ENCODE measurements at regions not wholly inside any gene's neighbourhood (a gene's known extent, or its start where the extent isn't known, plus 50 kb on each side); places are given as distances from the start of the nearest gene placed in this dataset.
"Not testable (repeated sequence)": the region's sequence is repeated elsewhere in the genome, so short reads cannot be mapped to it uniquely, and the experiment has no call there.

GRCh38 chr16:26594666-26595065 is 472.1 kb upstream of the C16orf82 start:
- no peaks in the 10 kb centered on the region for H3K27me3 ChIP-seq (ENCODE audit: insufficient read depth, low read length)
- 94% methylated on average over 5 of the region's 5 CpGs for WGBS
- H3K27ac ChIP-seq (ENCODE audit: low read depth, low read length): no peak overlapping the region
- peaks cover 24% of the 10 kb centered on the region for H3K4me1 ChIP-seq (ENCODE audit: insufficient read depth, low read length)
- H3K4me3 ChIP-seq (ENCODE audit: low read length): no peak overlapping the region
- H3K9me3 ChIP-seq (ENCODE audit: insufficient read depth, low read depth, low read length): no peaks in the 10 kb centered on the region
- H3K9ac ChIP-seq (ENCODE audit: low read depth, low read length): no peak overlapping the region
- no peaks in the 10 kb centered on the region for H3K36me3 ChIP-seq (ENCODE audit: insufficient read depth, low read length)

- WGBS: 94% methylated on average over 4 of the region's 4 CpGs
- Histone ChIP-seq H3K9me3 (ENCODE audit: insufficient read depth, low read depth, low read length) (no peaks in the 10 kb centered on the region), H3K27me3 (ENCODE audit: insufficient read depth, low read length) (no peaks in the 10 kb centered on the region)
Measured at GRCh38 chr16:26595199-26595598, 471.5 kb upstream of the C16orf82 start.

DNA sequence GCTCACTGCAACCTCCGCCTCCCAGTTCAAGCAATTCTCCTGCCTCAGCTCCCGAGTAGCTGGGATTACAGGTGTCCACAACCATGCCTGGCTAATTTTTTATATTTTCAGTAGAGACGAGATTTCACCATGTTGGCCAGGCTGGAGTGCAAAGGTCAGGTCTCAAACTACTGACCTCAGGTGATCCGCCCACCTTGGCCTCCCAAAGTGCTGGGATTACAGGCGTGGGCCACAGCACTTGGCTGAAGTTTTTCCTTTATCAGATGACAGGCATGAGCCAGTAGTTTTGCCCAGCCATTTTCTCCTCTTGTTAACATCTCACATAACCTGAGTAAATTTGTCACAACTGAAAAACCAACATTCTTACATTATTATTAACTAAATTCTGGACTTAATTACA is 470.7 kb upstream of the C16orf82 start:
- WGBS: 91% methylated on average over 5 of the region's 5 CpGs
- not testable (repeated sequence) for H3K9me3 ChIP-seq (ENCODE audit: insufficient read depth, low read depth, low read length); H3K36me3 ChIP-seq (ENCODE audit: insufficient read depth, low read length); H3K27me3 ChIP-seq (ENCODE audit: insufficient read depth, low read length); H3K4me3 ChIP-seq (ENCODE audit: low read length); H3K27ac ChIP-seq (ENCODE audit: low read depth, low read length); H3K9ac ChIP-seq (ENCODE audit: low read depth, low read length)
- peaks cover 26% of the 10 kb centered on the region for H3K4me1 ChIP-seq (ENCODE audit: insufficient read depth, low read length)

More at GRCh38 chr16:26595199-26595598, 471.5 kb upstream of the C16orf82 start:
- Histone ChIP-seq H3K36me3 (ENCODE audit: insufficient read depth, low read length) (no peaks in the 10 kb centered on the region), H3K4me1 (ENCODE audit: insufficient read depth, low read length) (peaks cover 26% of the 10 kb centered on the region), H3K9ac (ENCODE audit: low read depth, low read length) (no peak overlapping the region), H3K4me3 (ENCODE audit: low read length) (no peak overlapping the region), H3K27ac (ENCODE audit: low read depth, low read length) (no peak overlapping the region)

DNA sequence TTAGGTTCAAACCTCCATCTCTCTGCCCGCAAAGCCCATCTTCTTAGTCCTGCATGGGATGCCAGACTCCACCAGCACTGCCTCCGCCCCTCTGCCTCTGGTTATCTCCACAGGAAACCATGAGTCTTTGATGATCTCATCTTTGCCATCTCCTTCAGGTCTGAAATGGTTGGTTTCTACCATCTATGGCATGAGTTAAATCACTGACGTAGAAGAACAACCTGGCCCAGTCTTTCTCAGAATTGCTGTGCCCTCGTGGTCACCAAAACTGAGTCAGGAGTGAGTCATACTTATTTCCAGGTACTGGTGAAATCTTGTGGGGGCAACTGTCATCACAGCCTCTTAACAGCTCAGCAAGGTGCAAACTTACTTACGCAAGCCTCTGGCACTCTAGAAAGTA is 468.7 kb upstream of the C16orf82 start:
- Histone ChIP-seq H3K27me3 (ENCODE audit: insufficient read depth, low read length) (no peaks in the 10 kb centered on the region), H3K4me3 (ENCODE audit: low read length) (no peak overlapping the region), H3K36me3 (ENCODE audit: insufficient read depth, low read length) (no peaks in the 10 kb centered on the region), H3K27ac (ENCODE audit: low read depth, low read length) (peak overlapping the region; percentile 83; the same call in 1 of the 2 replicates), H3K9me3 (ENCODE audit: insufficient read depth, low read depth, low read length) (no peaks in the 10 kb centered on the region), H3K4me1 (ENCODE audit: insufficient read depth, low read length) (peaks cover 20% of the 10 kb centered on the region), H3K9ac (ENCODE audit: low read depth, low read length) (no peak overlapping the region)
- WGBS: 75% methylated on average over 5 of the region's 5 CpGs

- Histone ChIP-seq H3K27me3 (ENCODE audit: insufficient read depth, low read length) (no peaks in the 10 kb centered on the region), H3K27ac (ENCODE audit: low read depth, low read length) (peak overlapping the region; percentile 83), H3K4me3 (ENCODE audit: low read length) (no peak overlapping the region), H3K9me3 (ENCODE audit: insufficient read depth, low read depth, low read length) (no peaks in the 10 kb centered on the region), H3K36me3 (ENCODE audit: insufficient read depth, low read length) (no peaks in the 10 kb centered on the region), H3K9ac (ENCODE audit: low read depth, low read length) (peak overlapping the region; percentile 33; the same call in 1 of the 2 replicates), H3K4me1 (ENCODE audit: insufficient read depth, low read length) (peaks cover 20% of the 10 kb centered on the region)
- 63% methylated on average over 7 of the region's 7 CpGs for WGBS
Measured at GRCh38 chr16:26598998-26599784, 467.5 kb upstream of the C16orf82 start.

GRCh38 chr16:26599785-26600104 is 467.0 kb upstream of the C16orf82 start:
- Histone ChIP-seq H3K36me3 (ENCODE audit: insufficient read depth, low read length) (no peaks in the 10 kb centered on the region), H3K27me3 (ENCODE audit: insufficient read depth, low read length) (no peaks in the 10 kb centered on the region), H3K4me3 (ENCODE audit: low read length) (no peak overlapping the region), H3K4me1 (ENCODE audit: insufficient read depth, low read length) (peaks cover 20% of the 10 kb centered on the region), H3K27ac (ENCODE audit: low read depth, low read length) (peak overlapping the region; percentile 83; the same call in 1 of the 2 replicates), H3K9ac (ENCODE audit: low read depth, low read length) (no peak overlapping the region), H3K9me3 (ENCODE audit: insufficient read depth, low read depth, low read length) (no peaks in the 10 kb centered on the region)
- WGBS: 83% methylated on average over 2 of the region's 2 CpGs

- peaks cover 20% of the 10 kb centered on the region for H3K4me1 ChIP-seq (ENCODE audit: insufficient read depth, low read length)
- H3K27me3 ChIP-seq (ENCODE audit: insufficient read depth, low read length): no peaks in the 10 kb centered on the region
- 80% methylated on average over 1 of the region's 1 CpG for WGBS
- no peak overlapping the region for H3K4me3 ChIP-seq (ENCODE audit: low read length)
- no peak overlapping the region for H3K9ac ChIP-seq (ENCODE audit: low read depth, low read length)
- H3K36me3 ChIP-seq (ENCODE audit: insufficient read depth, low read length): no peaks in the 10 kb centered on the region
- H3K9me3 ChIP-seq (ENCODE audit: insufficient read depth, low read depth, low read length): no peaks in the 10 kb centered on the region
- H3K27ac ChIP-seq (ENCODE audit: low read depth, low read length): no peak overlapping the region
Measured at GRCh38 chr16:26601335-26601734, 465.4 kb upstream of the C16orf82 start.

GRCh38 chr16:26605626-26606271 is 461.0 kb upstream of the C16orf82 start:
- no peak overlapping the region for H3K27ac ChIP-seq (ENCODE audit: low read depth, low read length)
- no peaks in the 10 kb centered on the region for H3K27me3 ChIP-seq (ENCODE audit: insufficient read depth, low read length)
- H3K4me3 ChIP-seq (ENCODE audit: low read length): no peak overlapping the region
- WGBS: 95% methylated on average over 13 of the region's 13 CpGs
- no peaks in the 10 kb centered on the region for H3K36me3 ChIP-seq (ENCODE audit: insufficient read depth, low read length)
- no peaks in the 10 kb centered on the region for H3K9me3 ChIP-seq (ENCODE audit: insufficient read depth, low read depth, low read length)
- H3K4me1 ChIP-seq (ENCODE audit: insufficient read depth, low read length): no peaks in the 10 kb centered on the region
- no peak overlapping the region for H3K9ac ChIP-seq (ENCODE audit: low read depth, low read length)

GRCh38 chr16:26606381-26607150 is 460.2 kb upstream of the C16orf82 start:
- Histone ChIP-seq H3K36me3 (ENCODE audit: insufficient read depth, low read length) (no peaks in the 10 kb centered on the region), H3K9me3 (ENCODE audit: insufficient read depth, low read depth, low read length) (no peaks in the 10 kb centered on the region), H3K9ac (ENCODE audit: low read depth, low read length) (no peak overlapping the region), H3K4me1 (ENCODE audit: insufficient read depth, low read length) (no peaks in the 10 kb centered on the region), H3K27ac (ENCODE audit: low read depth, low read length) (no peak overlapping the region), H3K27me3 (ENCODE audit: insufficient read depth, low read length) (no peaks in the 10 kb centered on the region), H3K4me3 (ENCODE audit: low read length) (no peak overlapping the region)
- 89% methylated on average over 3 of the region's 3 CpGs for WGBS

- Histone ChIP-seq H3K4me1 (ENCODE audit: insufficient read depth, low read length) (no peaks in the 10 kb centered on the region), H3K36me3 (ENCODE audit: insufficient read depth, low read length) (no peaks in the 10 kb centered on the region), H3K27ac (ENCODE audit: low read depth, low read length) (no peak overlapping the region), H3K4me3 (ENCODE audit: low read length) (no peak overlapping the region), H3K9me3 (ENCODE audit: insufficient read depth, low read depth, low read length) (no peaks in the 10 kb centered on the region), H3K9ac (ENCODE audit: low read depth, low read length) (no peak overlapping the region), H3K27me3 (ENCODE audit: insufficient read depth, low read length) (no peaks in the 10 kb centered on the region)
- 86% methylated on average over 7 of the region's 7 CpGs for WGBS
Measured at GRCh38 chr16:26614237-26614841, 452.4 kb upstream of the C16orf82 start.

DNA sequence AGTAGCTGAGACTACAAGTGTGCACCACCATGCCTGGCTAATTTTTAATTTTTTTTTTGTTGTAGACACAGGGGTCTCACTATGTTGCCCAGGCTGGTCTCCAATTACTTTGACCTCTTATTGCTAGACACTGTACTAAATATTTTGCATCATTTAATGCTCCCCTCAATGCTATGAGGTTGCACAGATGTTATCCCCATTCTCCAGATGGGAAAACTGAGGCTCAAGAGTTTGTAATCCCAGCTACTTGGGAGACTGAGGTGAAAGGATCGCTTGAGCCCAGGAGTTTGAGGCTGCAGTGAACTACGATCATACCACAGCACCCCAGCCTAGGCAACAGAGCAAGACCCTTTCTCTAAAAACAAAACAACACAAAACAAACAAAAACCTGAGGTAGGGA is 443.3 kb upstream of the C16orf82 start:
- Histone ChIP-seq H3K4me1 (ENCODE audit: insufficient read depth, low read length) (no peaks in the 10 kb centered on the region), H3K9ac (ENCODE audit: low read depth, low read length) (no peak overlapping the region), H3K27ac (ENCODE audit: low read depth, low read length) (no peak overlapping the region), H3K36me3 (ENCODE audit: insufficient read depth, low read length) (no peaks in the 10 kb centered on the region), H3K9me3 (ENCODE audit: insufficient read depth, low read depth, low read length) (peaks cover 13% of the 10 kb centered on the region), H3K4me3 (ENCODE audit: low read length) (no peak overlapping the region), H3K27me3 (ENCODE audit: insufficient read depth, low read length) (no peaks in the 10 kb centered on the region)
- 93% methylated on average over 2 of the region's 2 CpGs for WGBS
